C4-2B (cell line): ENCODE measurements at regions not wholly inside any gene's neighbourhood (a gene's known extent, or its start where the extent isn't known, plus 50 kb on each side); places are given as distances from the start of the nearest gene placed in this dataset.

Experiments
- ZFX ChIP-seq: fragments of 450-650 bp; IDR thresholded peaks from 2 replicates; pipeline ENCODE4 v1.6.1; 2017
- TF ChIP-seq, protein P1 (sequence below): fragments of 450-650 bp; conservative IDR thresholded peaks from 2 replicates; pipeline ENCODE4 v1.5.1; 2017; ENCODE audit warnings: mild to moderate bottlenecking

DNA sequence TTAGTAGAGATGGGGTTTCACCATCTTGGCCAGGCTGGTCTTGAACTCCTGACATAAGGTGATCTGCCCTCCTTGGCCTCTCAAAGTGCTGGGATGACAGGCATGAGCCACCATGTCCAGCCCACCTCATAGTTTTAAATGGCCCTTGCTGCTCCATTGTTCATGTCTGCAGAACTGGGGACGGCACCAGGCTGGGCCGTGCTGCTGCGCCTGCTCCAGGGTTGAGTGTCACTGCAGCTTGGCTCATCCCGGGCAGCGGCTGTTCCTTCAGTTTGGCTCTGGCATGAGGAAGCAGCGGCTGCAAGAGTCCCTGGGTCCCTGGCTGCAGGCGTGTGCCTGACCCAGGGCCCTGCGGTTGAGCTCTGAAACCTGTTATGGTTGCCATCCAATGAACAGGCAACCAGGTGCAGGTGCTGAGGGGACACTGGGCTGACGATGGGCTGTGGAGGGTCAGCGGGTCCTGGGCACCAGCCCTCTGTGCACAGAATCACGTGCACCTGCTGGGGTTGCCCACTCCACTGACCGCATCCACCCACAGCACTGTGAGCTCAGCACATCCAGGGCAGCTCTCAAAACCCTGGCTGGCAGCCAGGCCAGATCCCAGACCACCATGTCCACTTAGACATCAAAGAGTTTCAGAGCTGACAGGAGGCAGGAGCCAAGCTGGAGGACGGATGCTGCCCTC is 70.2 kb upstream of the PPP2R2D start:
- TF ChIP-seq, protein P1, sequence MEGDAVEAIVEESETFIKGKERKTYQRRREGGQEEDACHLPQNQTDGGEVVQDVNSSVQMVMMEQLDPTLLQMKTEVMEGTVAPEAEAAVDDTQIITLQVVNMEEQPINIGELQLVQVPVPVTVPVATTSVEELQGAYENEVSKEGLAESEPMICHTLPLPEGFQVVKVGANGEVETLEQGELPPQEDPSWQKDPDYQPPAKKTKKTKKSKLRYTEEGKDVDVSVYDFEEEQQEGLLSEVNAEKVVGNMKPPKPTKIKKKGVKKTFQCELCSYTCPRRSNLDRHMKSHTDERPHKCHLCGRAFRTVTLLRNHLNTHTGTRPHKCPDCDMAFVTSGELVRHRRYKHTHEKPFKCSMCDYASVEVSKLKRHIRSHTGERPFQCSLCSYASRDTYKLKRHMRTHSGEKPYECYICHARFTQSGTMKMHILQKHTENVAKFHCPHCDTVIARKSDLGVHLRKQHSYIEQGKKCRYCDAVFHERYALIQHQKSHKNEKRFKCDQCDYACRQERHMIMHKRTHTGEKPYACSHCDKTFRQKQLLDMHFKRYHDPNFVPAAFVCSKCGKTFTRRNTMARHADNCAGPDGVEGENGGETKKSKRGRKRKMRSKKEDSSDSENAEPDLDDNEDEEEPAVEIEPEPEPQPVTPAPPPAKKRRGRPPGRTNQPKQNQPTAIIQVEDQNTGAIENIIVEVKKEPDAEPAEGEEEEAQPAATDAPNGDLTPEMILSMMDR, result no peak
- no peak for TF ChIP-seq ZFX
